HG03521 (cell line): ENCODE measurements at regions not wholly inside any gene's neighbourhood (a gene's known extent, or its start where the extent isn't known, plus 50 kb on each side); places are given as distances from the start of the nearest gene placed in this dataset.
"Not testable (repeated sequence)": the region's sequence is repeated elsewhere in the genome, so short reads cannot be mapped to it uniquely, and the experiment has no call there.

Source experiments
- ATAC-seq: cut with Tn5 transposase; IDR thresholded peaks from one replicate; pipeline ENCODE4 v1.9.1; 2021; ENCODE audit warnings: mild to moderate bottlenecking, moderate library complexity; ENCODE audit not compliant: unreplicated experiment

GRCh38 chr17:445839-446238 is 93.2 kb upstream of the RPH3AL start, which contains the start of gene RFLNB:
TSS of gene RFLNB (minus strand) at chr17:445939.
- ATAC-seq = not testable (repeated sequence)

GRCh38 chr17:444879-445454 is 92.4 kb upstream of the RPH3AL start:
- no peak for ATAC-seq

- ATAC-seq = no peak
Observed at GRCh38 chr17:443109-443508, 90.5 kb upstream of the RPH3AL start.

GRCh38 chr17:441155-441950 is 88.7 kb upstream of the RPH3AL start:
- no peak for ATAC-seq

GRCh38 chr17:438191-438590 is 85.6 kb upstream of the RPH3AL start:
- no peak for ATAC-seq

- no peak for ATAC-seq
Observed at GRCh38 chr17:437545-437944, 84.9 kb upstream of the RPH3AL start.

- no peak for ATAC-seq
Observed at GRCh38 chr17:436571-436970, 84.0 kb upstream of the RPH3AL start.

GRCh38 chr17:432471-432870 is 79.9 kb upstream of the RPH3AL start:
- not testable (repeated sequence) for ATAC-seq

GRCh38 chr17:431494-431893 is 78.9 kb upstream of the RPH3AL start:
- no peak for ATAC-seq

- no peak for ATAC-seq
Observed at GRCh38 chr17:429589-429988, 77.0 kb upstream of the RPH3AL start.

GRCh38 chr17:428414-428813 is 75.8 kb upstream of the RPH3AL start:
- ATAC-seq = no peak

GRCh38 chr17:427891-428290 is 75.3 kb upstream of the RPH3AL start:
- no peak for ATAC-seq

GRCh38 chr17:427327-427726 is 74.7 kb upstream of the RPH3AL start:
- no peak for ATAC-seq

GRCh38 chr17:422196-422930 is 69.8 kb upstream of the RPH3AL start:
- ATAC-seq = no peak

- ATAC-seq = no peak
Observed at GRCh38 chr17:420479-421175, 68.0 kb upstream of the RPH3AL start.

GRCh38 chr17:419073-419735 is 66.6 kb upstream of the RPH3AL start:
- ATAC-seq = no peak

- ATAC-seq = no peak
Observed at GRCh38 chr17:418421-418751, 65.8 kb upstream of the RPH3AL start.

- no peak for ATAC-seq
Observed at GRCh38 chr17:417691-418420, 65.2 kb upstream of the RPH3AL start.

GRCh38 chr17:416293-417206 is 63.9 kb upstream of the RPH3AL start:
- ATAC-seq = peak; percentile 64
